Vagina (tissue), 2 donors: ENCODE measurements at regions not wholly inside any gene's neighbourhood (a gene's known extent, or its start where the extent isn't known, plus 50 kb on each side); places are given as distances from the start of the nearest gene placed in this dataset.

Experiments
- CTCF ChIP-seq, 3 experiments: fragments of 450-650 bp in 2 of 3; fragments of 200-600 bp in 1 of 3; sonication (generic) in 1 of 3; IDR thresholded peaks; one replicate each; pipeline ENCODE4 v1.5.1; 2017 to 2019; ENCODE audit warnings: antibody characterized with exemption in 3 of 3, mild to moderate bottlenecking in 2 of 3, moderate library complexity in 2 of 3
- POLR2A ChIP-seq, 2 donors: fragments of 450-650 bp; IDR thresholded peaks; one replicate each; pipeline ENCODE4 v1.6.1; 2017; ENCODE audit warnings: antibody characterized with exemption in 2 of 2, mild to moderate bottlenecking in 2 of 2, moderate library complexity in 2 of 2
- POLR2AphosphoS5 ChIP-seq, 2 donors: sonication (generic); formaldehyde crosslinking; IDR thresholded peaks; one replicate each; pipeline ENCODE4 v1.9.0; 2017; ENCODE audit warnings: antibody characterized with exemption in 2 of 2, mild to moderate bottlenecking in 2 of 2, low read depth in 1 of 2; ENCODE audit not compliant: insufficient read depth in 1 of 2

- TF ChIP-seq POLR2AphosphoS5 (IDR thresholded peaks at IDR 0.05; ENCODE audit: insufficient read depth in 1 of 2, low read depth in 1 of 2) (no peak), CTCF (IDR thresholded peaks at IDR 0.05) (no peak), POLR2A (IDR thresholded peaks at IDR 0.05) (no peak)
Observed at GRCh38 chr1:81594206-81594605, 206.5 kb upstream of the ADGRL2 start.
